HG03520 (cell line): ENCODE measurements at regions not wholly inside any gene's neighbourhood (a gene's known extent, or its start where the extent isn't known, plus 50 kb on each side); places are given as distances from the start of the nearest gene placed in this dataset.
"Not testable (repeated sequence)": the region's sequence is repeated elsewhere in the genome, so short reads cannot be mapped to it uniquely, and the experiment has no call there.

Source experiments
- ATAC-seq: cut with Tn5 transposase; IDR thresholded peaks from one replicate; pipeline ENCODE4 v1.9.1; 2021; ENCODE audit warnings: mild to moderate bottlenecking, moderate library complexity; ENCODE audit not compliant: unreplicated experiment

GRCh38 chr11:37841016-37841415 lies 1243.0 kb upstream of the RAG2 start:
- no peak for ATAC-seq

DNA sequence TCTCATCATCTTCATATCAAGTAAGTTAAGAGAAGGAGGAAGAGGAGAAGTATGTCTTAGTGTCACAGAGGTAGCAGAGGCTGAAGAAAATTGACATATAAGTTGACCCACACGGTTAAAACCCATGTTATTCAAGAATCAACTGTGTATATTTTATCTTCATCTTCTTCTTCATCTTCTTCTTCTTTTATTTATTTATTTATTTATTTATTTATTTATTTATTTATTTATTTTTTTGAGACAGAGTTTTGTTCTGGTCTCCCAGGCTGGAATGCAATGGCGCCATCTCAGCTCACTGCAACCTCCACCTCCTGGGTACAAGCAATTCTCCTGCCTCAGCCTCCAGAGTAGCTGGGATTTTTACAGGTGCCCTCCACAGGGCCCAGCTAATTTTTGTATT lies 1242.3 kb upstream of the RAG2 start:
- ATAC-seq, result not testable (repeated sequence)

GRCh38 chr11:37830529-37830928 lies 1232.5 kb upstream of the RAG2 start:
- no peak for ATAC-seq

DNA sequence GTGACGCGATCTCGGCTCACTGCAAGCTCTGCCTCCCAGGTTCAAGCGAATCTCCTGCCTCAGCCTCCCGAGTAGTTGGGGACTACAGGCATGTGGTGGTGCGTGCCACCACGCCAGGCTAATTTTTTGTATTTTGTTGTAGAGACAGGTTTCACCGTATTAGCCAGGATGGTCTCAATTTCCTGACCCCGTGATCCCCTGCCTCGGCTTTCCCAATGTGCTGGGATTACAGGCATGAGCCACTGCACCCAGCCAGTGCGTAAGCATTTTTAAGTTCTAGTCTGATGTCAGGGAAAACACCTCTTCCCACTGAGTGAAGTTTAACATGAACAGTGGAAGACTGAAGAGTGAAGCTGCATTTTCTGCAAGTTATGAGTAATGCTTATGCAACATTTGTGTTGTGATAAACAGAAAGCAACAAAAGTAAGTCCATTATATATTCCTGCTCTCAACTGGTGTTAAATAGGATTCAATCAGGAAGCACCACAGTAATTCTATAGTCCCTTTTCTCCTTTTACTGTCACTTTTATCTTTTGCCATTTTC lies 1219.8 kb upstream of the RAG2 start:
- no peak for ATAC-seq

GRCh38 chr11:37812281-37812880 lies 1214.3 kb upstream of the RAG2 start:
- no peak for ATAC-seq

DNA sequence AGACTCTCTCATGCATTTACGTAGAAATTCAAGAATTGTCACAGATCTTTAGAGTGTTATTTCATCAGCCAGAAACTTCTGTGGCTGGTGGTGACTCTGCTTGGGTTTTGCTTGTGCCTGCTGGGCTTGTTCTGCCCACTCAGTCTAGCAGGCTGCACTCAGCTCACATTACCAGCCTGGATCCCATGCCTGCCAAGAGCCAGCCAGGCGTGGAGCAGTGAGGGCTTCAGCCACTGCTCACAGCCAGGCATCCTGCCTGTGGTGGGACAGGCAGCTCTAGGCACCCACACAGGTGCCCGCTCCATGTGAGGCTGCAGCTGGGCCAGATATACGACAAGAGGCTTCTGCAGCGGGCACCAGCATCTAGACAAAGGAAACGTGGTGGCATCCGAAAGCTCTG lies 1213.3 kb upstream of the RAG2 start:
- ATAC-seq, result no peak

GRCh38 chr11:37804666-37805065 lies 1206.6 kb upstream of the RAG2 start:
- ATAC-seq, result no peak

DNA sequence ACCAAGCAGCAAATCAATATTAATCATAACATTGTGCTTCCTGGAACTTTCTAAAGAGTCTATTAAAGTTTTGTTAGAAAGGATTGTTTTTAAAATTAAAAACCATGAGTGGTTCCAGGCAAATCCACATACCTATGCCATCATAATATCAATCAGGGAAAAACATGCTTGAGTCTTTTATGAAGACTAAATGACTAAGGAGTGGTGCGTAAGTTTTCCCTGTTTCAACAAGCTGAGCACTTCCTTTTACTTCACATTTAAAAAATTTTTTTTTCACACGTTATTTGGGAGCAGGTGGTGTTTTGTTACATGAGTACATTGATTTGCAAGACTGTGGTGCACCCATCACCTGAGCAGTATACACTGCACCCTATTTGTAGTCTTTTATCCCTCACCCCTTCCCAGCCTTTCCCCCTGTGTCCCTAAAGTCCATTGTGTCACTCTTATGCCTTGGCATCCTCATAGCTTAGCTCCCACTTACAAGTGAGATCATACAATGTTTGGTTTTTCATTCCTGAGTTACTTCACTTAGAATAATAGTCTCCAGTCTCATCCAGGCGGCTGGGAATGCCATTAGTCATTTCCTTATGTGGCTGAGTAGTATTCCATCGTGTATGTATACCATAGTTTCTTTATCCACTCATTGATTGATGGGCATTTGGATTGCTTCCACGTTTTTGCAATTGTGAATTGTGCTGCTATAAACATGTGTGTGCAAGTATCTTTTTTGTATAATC lies 1190.3 kb upstream of the RAG2 start:
- ATAC-seq, result no peak

DNA sequence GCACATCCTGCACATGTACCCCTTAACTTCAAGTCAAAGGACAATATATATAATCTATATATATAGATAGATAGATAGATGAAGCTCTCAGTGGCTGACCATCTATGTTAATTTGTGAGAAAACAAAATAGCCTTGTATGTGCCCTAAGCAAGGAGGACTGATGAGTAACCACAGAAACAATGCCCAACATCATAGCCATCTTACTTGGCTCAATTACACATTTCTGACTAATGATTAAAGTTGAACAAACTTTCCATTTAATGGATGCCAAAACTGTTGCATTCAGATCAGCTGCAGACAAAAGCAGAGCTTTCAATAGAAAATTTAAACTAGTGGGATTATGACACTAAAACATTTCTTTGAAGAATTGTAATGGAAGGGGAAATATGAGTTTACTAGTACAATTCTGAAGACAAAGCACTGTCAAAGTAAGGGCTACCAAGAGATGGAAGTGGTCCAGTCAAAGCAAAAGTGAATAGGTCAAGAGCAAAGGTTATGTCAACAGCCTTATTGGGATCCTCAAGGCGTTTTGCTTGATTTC lies 1188.2 kb upstream of the RAG2 start:
- ATAC-seq, result no peak

- ATAC-seq, result no peak
Observed at GRCh38 chr11:37774441-37774840, 1176.4 kb upstream of the RAG2 start.

- ATAC-seq, result no peak
Observed at GRCh38 chr11:37770145-37770544, 1172.1 kb upstream of the RAG2 start.

GRCh38 chr11:37762079-37762478 lies 1164.0 kb upstream of the RAG2 start:
- ATAC-seq, result no peak

DNA sequence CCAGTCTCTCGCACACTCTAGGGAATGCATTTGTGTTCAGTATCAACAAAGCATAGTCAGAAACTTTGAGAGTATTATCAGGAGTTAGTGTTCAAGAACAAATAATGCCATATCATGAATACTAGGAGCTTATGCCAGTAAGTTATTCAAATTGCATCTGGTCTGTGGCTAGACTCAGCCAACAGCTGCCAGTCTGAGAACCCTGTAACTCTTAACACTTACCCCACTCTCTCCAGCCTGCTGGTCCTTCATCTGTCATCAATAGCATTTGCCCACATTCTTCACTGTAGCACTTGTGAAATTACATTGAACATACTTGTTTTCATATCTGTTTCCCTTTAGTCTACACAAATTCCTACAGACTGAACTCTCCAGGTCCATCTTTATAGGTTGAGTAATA lies 1157.5 kb upstream of the RAG2 start:
- no peak for ATAC-seq

GRCh38 chr11:37748641-37749040 lies 1150.6 kb upstream of the RAG2 start:
- ATAC-seq, result no peak

DNA sequence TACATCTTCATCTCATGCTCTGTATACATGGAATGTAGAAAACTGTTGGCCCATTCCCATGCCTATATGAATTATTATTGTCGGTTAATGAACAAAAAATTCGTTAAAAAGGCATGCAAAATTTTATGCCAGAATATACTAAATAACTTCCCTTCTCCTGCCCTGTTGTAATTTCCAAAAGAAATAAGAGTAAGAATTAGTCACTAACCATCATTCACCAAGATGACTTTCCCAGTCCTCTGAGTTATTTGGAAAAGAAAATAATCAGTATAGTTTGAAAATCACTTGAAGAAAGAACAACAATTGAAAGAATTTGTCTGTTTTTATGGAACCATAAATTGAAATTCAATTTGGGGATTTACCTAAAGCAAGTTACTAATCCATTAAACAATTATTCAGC lies 1149.1 kb upstream of the RAG2 start:
- ATAC-seq, result no peak

DNA sequence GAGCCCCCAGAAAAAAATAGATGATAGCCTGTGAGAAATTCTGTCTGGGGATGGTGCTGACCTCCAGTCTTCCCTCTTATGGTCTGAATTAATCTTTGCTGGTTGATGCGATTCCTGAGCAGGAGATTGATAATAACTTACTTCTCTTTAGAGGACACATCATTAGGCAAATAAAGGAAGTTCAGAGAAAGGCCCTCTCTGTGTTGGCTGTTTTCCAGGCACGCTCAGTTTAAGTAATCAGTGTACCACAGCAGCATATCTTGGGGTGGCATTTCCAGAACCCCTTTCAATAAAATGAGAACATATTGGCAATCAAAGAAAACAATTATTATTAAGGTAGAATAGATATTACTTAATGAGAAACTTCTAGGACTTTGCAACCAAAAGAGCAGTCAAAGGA lies 1129.3 kb upstream of the RAG2 start:
- ATAC-seq, result no peak

GRCh38 chr11:37724315-37724714 lies 1126.3 kb upstream of the RAG2 start:
- no peak for ATAC-seq

GRCh38 chr11:37721485-37721884 lies 1123.4 kb upstream of the RAG2 start:
- no peak for ATAC-seq

DNA sequence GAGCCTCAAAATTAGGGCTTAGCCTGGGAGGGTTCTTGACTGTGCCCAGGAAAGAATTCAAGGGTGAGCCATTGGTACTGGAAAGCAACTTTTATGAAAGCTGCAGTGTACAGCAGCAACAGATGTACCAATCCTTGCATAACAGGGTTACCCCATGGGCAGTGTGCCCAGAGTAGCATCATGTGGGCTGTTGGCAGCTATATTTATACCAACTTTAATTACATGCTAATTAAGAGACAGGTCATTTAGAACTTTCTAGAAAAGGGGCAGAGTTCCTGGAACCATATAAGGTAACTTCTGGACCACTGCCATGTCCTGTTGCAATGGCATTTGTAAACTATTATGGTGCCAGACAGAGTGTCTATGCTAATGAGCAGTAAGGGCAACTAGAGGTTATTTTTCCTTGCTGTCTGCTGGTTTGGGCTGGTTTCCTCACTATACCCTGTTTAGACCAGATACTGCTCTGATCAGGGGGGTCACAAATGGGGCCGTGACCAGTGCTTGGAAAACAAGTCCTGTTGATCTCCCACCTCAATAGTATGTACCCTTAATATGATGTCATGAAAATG lies 1120.5 kb upstream of the RAG2 start:
- ATAC-seq, result no peak

DNA sequence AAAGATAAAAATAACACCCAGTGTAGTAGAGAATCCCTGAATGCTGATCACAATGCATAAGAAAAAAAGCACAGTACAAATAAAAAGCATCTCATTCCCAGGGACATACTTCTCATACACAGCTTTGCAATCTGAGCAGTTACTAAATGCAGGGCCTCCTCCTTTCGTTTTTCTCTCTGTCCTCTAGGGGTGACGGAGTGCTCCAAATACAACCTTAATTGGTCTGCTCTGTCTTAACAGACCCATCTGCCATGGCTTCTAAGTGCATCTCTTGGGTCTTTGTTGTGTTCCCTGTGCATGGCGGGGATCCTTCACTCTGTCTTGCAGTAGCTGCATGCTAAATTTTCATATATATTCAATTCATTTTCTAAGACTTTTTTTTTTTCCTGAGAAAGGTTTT lies 1114.2 kb upstream of the RAG2 start:
- no peak for ATAC-seq

DNA sequence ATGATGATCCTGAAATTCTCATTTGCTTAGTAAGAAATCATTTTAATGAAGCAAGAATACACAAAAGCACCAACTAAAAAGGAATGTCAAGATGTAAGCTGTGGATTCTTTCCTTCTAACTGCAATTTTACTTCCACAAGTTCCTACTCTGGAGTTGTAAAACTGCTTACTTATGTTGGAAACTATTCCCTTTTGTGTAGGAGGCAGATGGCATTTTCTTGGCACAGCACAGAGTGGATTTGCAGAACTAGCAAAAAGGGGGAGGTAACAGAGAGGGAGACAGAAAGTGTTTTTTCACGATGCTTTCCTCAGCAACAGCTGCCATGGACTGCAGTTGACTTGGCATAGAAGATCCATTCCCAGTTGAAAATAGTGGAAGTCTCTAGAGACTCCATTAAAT lies 1112.0 kb upstream of the RAG2 start:
- ATAC-seq, result no peak

- ATAC-seq, result no peak
Observed at GRCh38 chr11:37704791-37705190, 1106.8 kb upstream of the RAG2 start.
